Left renal cortex interstitium (tissue), 4 donors: ENCODE measurements at regions not wholly inside any gene's neighbourhood (a gene's known extent, or its start where the extent isn't known, plus 50 kb on each side); places are given as distances from the start of the nearest gene placed in this dataset.

ENCODE experiments used
- DNase-seq, 4 donors: peaks; one replicate each; pipeline ENCODE4 v3.0.0-alpha.2; 2013; ENCODE audit warnings: low read depth in 4 of 4, low spot score in 2 of 4, missing footprints in 1 of 4

- no peak for DNase-seq
Observed at GRCh38 chr7:47666164-47666862, 84.4 kb upstream of the TNS3 start.

- no peak for DNase-seq
Observed at GRCh38 chr7:47664650-47665195, 82.8 kb upstream of the TNS3 start.

- DNase-seq = no peak
Observed at GRCh38 chr7:47663851-47664250, 81.9 kb upstream of the TNS3 start.

GRCh38 chr7:47663213-47663612 lies 81.3 kb upstream of the TNS3 start:
- DNase-seq = no peak

GRCh38 chr7:47661051-47661714 lies 79.3 kb upstream of the TNS3 start:
- no peak for DNase-seq

- DNase-seq = no peak
Observed at GRCh38 chr7:47659664-47660462, 78.0 kb upstream of the TNS3 start.

GRCh38 chr7:47658886-47659635 lies 77.2 kb upstream of the TNS3 start:
- no peak for DNase-seq

GRCh38 chr7:47657126-47657525 lies 75.2 kb upstream of the TNS3 start:
- DNase-seq = no peak

GRCh38 chr7:47654672-47655298 lies 72.9 kb upstream of the TNS3 start:
- DNase-seq = no peak

- DNase-seq = no peak
Observed at GRCh38 chr7:47653550-47654411, 71.9 kb upstream of the TNS3 start.

GRCh38 chr7:47652591-47652990 lies 70.7 kb upstream of the TNS3 start:
- DNase-seq = no peak

GRCh38 chr7:47651355-47652317 lies 69.7 kb upstream of the TNS3 start:
- DNase-seq = no peak

- DNase-seq = no peak
Observed at GRCh38 chr7:47649919-47650318, 68.0 kb upstream of the TNS3 start.

GRCh38 chr7:47648275-47648925 lies 66.5 kb upstream of the TNS3 start:
- no peak for DNase-seq

GRCh38 chr7:47647918-47648250 lies 66.0 kb upstream of the TNS3 start:
- DNase-seq = no peak

- no peak for DNase-seq
Observed at GRCh38 chr7:47647181-47647917, 65.4 kb upstream of the TNS3 start.
